CD4-positive, alpha-beta T cell treated with Interleukin-10 for 1 hour (primary cell): ENCODE measurements at regions not wholly inside any gene's neighbourhood (a gene's known extent, or its start where the extent isn't known, plus 50 kb on each side); places are given as distances from the start of the nearest gene placed in this dataset.
"Not testable (repeated sequence)": the region's sequence is repeated elsewhere in the genome, so short reads cannot be mapped to it uniquely, and the experiment has no call there.

Experiments used
- DNase-seq: peaks from one replicate; pipeline ENCODE4 v3.0.0-alpha.2; 2020

GRCh38 chr2:13474538-13474937, 757.8 kb downstream of the TRIB2 start:
- no peak for DNase-seq

GRCh38 chr2:13480057-13480456, 763.3 kb downstream of the TRIB2 start:
- DNase-seq: no peak

GRCh38 chr2:13481201-13481600, 764.5 kb downstream of the TRIB2 start:
- DNase-seq: no peak

GRCh38 chr2:13485256-13485655, 768.5 kb downstream of the TRIB2 start:
- DNase-seq: no peak

GRCh38 chr2:13488965-13489364, 772.2 kb downstream of the TRIB2 start:
- DNase-seq: no peak

- no peak for DNase-seq
These were observed 775.5 kb downstream of the TRIB2 start for GRCh38 chr2:13492262-13492661.

- DNase-seq: no peak
These were observed 778.3 kb downstream of the TRIB2 start for GRCh38 chr2:13495051-13495450.

GRCh38 chr2:13504808-13505207, 788.1 kb downstream of the TRIB2 start:
- no peak for DNase-seq

- DNase-seq: no peak
These were observed 791.9 kb downstream of the TRIB2 start for GRCh38 chr2:13508671-13509070.

GRCh38 chr2:13515254-13515653, 798.5 kb downstream of the TRIB2 start:
- no peak for DNase-seq

GRCh38 chr2:13522096-13522495, 805.4 kb downstream of the TRIB2 start:
- DNase-seq: no peak

GRCh38 chr2:13522917-13523821, 806.4 kb downstream of the TRIB2 start:
- DNase-seq: no peak

- no peak for DNase-seq
These were observed 807.8 kb downstream of the TRIB2 start for GRCh38 chr2:13524492-13524891.

GRCh38 chr2:13531735-13532410, 815.1 kb downstream of the TRIB2 start:
- DNase-seq: not testable (repeated sequence)

- DNase-seq: not testable (repeated sequence)
These were observed 816.2 kb downstream of the TRIB2 start for GRCh38 chr2:13532781-13533523.

GRCh38 chr2:13533524-13533922, 816.8 kb downstream of the TRIB2 start:
- DNase-seq: no peak

- DNase-seq: no peak
These were observed 820.2 kb downstream of the TRIB2 start for GRCh38 chr2:13536941-13537340.

- no peak for DNase-seq
These were observed 821.1 kb downstream of the TRIB2 start for GRCh38 chr2:13537771-13538349.

- DNase-seq: no peak
These were observed 822.6 kb downstream of the TRIB2 start for GRCh38 chr2:13539296-13539695.

- no peak for DNase-seq
These were observed 825.3 kb downstream of the TRIB2 start for GRCh38 chr2:13542061-13542460.

- DNase-seq: no peak
These were observed 825.9 kb downstream of the TRIB2 start for GRCh38 chr2:13542642-13543041.

- no peak for DNase-seq
These were observed 826.8 kb downstream of the TRIB2 start for GRCh38 chr2:13543550-13543949.

- no peak for DNase-seq
These were observed 828.6 kb downstream of the TRIB2 start for GRCh38 chr2:13545320-13545719.
